Osteoblast (primary cell): ENCODE measurements at regions not wholly inside any gene's neighbourhood (a gene's known extent, or its start where the extent isn't known, plus 50 kb on each side); places are given as distances from the start of the nearest gene placed in this dataset. TPM values are rescaled to one million over a fixed set of nuclear protein-coding genes. Genes with fewer than 3 reads are reported as not detected.

Source experiments
- DNase-seq: peaks from one replicate; pipeline ENCODE4 v3.0.0; 2011; ENCODE audit warnings: low spot score, mixed read lengths; ENCODE audit not compliant: insufficient read length; ENCODE audit errors: missing footprints
- H2AFZ ChIP-seq: 2 replicates; pipeline ENCODE4 v1.6.0; 2011; ENCODE audit warnings: mild to moderate bottlenecking, low read length
- H3K27ac ChIP-seq: 2 replicates; pipeline ENCODE4 v1.5.1; 2011; ENCODE audit warnings: mild to moderate bottlenecking, low read depth, low read length, moderate library complexity
- H3K27me3 ChIP-seq: 2 replicates; pipeline ENCODE4 v1.6.0; 2012; ENCODE audit warnings: mild to moderate bottlenecking, control low read depth, inconsistent platforms, low read length, moderate library complexity; ENCODE audit not compliant: insufficient read depth
- H3K36me3 ChIP-seq: 2 replicates; pipeline ENCODE4 v1.5.1; 2011; ENCODE audit warnings: mild to moderate bottlenecking, low read length, control low read depth, moderate library complexity; ENCODE audit not compliant: insufficient read depth
- H3K4me1 ChIP-seq: 2 replicates; pipeline ENCODE4 v1.5.1; 2011; ENCODE audit warnings: mild to moderate bottlenecking, low read length, control low read depth, moderate library complexity; ENCODE audit not compliant: insufficient read depth
- H3K4me2 ChIP-seq: 2 replicates; pipeline ENCODE4 v1.6.0; 2011; ENCODE audit warnings: mild to moderate bottlenecking, low read length; ENCODE audit not compliant: insufficient read depth
- H3K4me3 ChIP-seq: fragments of 200-600 bp; sonication (generic); 3 replicates; pipeline ENCODE4 v1.5.1; 2012; ENCODE audit warnings: mild to moderate bottlenecking, low read length, inconsistent platforms; ENCODE audit not compliant: insufficient read depth
- H3K79me2 ChIP-seq: 2 replicates; pipeline ENCODE4 v1.6.0; 2012; ENCODE audit warnings: mild to moderate bottlenecking, low read length, control low read depth, inconsistent platforms; ENCODE audit not compliant: insufficient read depth
- H3K9me3 ChIP-seq: 2 replicates; pipeline ENCODE4 v1.5.1; 2011; ENCODE audit warnings: low read depth, low read length, control low read depth
- H4K20me1 ChIP-seq: 2 replicates; pipeline ENCODE4 v1.6.0; 2012; ENCODE audit warnings: mild to moderate bottlenecking, low read length, control low read depth; ENCODE audit not compliant: insufficient read depth
- small RNA-seq: library from RNA; depleted of rRNA; stranded (forward); fragments of <200 nt; gene quantifications from one replicate; pipeline ENCODE3, GENCODE V24; 2012
- TF ChIP-seq, protein P1 (sequence below): IDR thresholded peaks from 2 replicates; pipeline ENCODE4 v1.5.1; 2011; ENCODE audit warnings: mild to moderate bottlenecking, low read depth, low read length, moderate library complexity; ENCODE audit errors: extremely low read depth

DNA sequence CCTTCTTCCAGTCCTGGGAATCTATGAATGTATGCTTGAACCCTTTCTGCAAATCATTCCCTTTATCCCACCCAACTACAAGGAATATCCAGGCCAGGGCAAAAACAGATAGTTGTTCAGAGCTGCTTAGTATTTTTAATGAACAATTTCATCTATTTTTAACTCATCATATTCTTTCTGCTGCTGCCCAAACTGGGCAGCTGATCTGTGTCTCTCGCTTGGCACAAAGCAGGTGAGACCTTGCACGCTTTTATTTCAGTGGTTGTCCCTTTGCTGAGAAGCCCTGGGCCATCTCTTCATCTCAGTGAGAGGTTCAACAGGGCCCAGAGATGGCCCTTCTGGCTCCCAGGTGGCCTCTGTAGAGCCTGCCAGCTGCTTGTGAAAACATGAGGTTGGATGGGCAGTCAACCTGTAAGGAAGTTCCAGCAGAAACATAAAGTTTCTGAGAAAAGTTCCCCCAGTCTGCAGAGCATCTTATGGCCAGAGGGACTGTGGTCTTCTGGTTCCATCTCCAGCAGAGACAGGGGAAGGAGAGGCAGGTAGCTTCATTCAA is 57.5 kb downstream of the MYCN start:
- Histone ChIP-seq H3K4me2 (no peak overlapping the region), H4K20me1 (no peaks in the 10 kb centered on the region), H3K27me3 (no peaks in the 10 kb centered on the region), H3K36me3 (no peaks in the 10 kb centered on the region), H3K27ac (no peak overlapping the region), H3K4me3 (no peak overlapping the region), H2AFZ (no peak overlapping the region), H3K79me2 (no peaks in the 10 kb centered on the region), H3K9me3 (no peaks in the 10 kb centered on the region), H3K4me1 (no peaks in the 10 kb centered on the region)
- TF ChIP-seq, protein P1, sequence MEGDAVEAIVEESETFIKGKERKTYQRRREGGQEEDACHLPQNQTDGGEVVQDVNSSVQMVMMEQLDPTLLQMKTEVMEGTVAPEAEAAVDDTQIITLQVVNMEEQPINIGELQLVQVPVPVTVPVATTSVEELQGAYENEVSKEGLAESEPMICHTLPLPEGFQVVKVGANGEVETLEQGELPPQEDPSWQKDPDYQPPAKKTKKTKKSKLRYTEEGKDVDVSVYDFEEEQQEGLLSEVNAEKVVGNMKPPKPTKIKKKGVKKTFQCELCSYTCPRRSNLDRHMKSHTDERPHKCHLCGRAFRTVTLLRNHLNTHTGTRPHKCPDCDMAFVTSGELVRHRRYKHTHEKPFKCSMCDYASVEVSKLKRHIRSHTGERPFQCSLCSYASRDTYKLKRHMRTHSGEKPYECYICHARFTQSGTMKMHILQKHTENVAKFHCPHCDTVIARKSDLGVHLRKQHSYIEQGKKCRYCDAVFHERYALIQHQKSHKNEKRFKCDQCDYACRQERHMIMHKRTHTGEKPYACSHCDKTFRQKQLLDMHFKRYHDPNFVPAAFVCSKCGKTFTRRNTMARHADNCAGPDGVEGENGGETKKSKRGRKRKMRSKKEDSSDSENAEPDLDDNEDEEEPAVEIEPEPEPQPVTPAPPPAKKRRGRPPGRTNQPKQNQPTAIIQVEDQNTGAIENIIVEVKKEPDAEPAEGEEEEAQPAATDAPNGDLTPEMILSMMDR, result no peak
- DNase-seq, result no peak

- no peak overlapping the region for H3K27ac ChIP-seq
- H3K9me3 ChIP-seq, result no peaks in the 10 kb centered on the region
- H3K36me3 ChIP-seq, result no peaks in the 10 kb centered on the region
- no peak overlapping the region for H3K4me3 ChIP-seq
- no peak overlapping the region for H3K4me2 ChIP-seq
- TF ChIP-seq, protein P1, result no peak
- no peak for DNase-seq
- H3K4me1 ChIP-seq, result no peaks in the 10 kb centered on the region
- H4K20me1 ChIP-seq, result no peaks in the 10 kb centered on the region
- no peaks in the 10 kb centered on the region for H3K79me2 ChIP-seq
- H3K27me3 ChIP-seq, result no peaks in the 10 kb centered on the region
- H2AFZ ChIP-seq, result no peak overlapping the region
Observed at GRCh38 chr2:15996536-15997423, 56.4 kb downstream of the MYCN start.

Small RNA genes lying in the stretch of these regions (small RNA-seq; reads per million reads assigned to genes)
- gene AC174048.1 (not detected), gene RF00561 (not detected)
